Nucleus accumbens (tissue), 56 donors: ENCODE measurements at regions not wholly inside any gene's neighbourhood (a gene's known extent, or its start where the extent isn't known, plus 50 kb on each side); places are given as distances from the start of the nearest gene placed in this dataset.

ENCODE experiments used
- DNase-seq, 56 donors: peaks; one replicate each; lab custom pipeline; 2025; lab: John Stamatoyannopoulos, UW

DNA sequence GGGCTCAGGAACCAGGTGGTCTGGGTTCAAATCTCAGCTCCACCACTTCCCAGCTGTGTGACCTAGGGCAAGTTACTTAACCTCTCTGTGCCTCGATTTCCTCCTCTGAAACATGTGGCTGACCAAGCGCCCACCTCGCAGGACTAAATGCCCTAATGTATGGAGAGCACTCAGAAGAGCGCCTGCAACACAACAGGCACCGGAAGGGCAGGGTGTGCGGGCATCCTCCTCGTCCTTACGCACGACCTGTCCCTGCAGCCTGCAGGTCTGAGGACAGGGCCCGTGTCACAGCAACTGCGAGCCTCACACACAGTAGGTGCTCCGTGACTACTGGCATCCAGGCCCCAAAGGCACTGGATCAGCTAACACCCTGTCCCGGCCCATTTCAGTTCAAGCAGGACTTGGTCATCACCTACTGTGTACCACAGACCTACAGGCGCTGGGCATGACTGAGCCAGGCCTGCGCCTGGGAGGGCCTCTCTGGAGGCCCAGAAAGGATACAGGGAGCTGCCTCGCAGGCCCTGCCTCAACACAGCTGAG lies 131.5 kb downstream of the NCOR2 start:
- no peak for DNase-seq

DNA sequence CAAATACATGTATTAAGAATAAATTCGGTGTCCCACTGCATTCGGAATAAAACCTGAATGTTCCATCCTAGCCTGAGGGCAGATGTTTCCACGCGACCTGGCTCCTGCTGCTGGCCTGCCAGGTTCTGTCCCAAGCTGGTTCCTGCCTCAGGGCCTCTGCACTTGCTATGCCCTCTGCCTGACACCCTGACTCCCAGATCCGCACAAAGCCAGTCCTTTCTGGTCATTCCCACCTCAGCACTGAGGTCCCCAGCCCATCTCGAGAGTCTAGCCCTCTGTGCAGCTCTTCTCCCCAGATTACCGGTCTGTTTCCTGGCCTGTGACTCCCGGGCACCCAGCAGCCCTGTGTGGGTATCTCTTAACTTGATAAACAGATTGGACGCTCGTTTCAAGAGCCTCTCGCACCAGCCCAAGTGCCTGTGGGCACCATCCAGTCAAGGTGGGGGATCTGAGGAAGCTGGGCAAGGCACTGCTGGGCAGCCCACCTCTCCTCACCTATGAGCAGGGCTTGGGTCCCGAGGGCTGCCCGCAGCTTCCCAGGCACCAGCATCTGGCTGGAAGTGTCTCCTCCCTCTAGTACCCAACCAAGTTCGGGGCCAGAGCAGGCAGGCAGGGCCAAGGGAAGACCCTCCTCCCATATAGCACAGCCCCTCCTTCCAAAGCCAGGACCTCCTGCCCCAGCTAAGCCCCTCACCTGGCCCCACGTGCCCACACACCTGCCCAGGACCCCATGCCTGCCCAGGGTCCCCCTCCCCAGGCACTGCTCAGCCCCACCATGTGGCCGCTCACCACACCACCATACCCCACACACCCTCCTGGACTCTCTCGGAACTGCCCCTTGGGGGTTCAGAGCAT lies 132.2 kb downstream of the NCOR2 start:
- DNase-seq, result no peak

DNA sequence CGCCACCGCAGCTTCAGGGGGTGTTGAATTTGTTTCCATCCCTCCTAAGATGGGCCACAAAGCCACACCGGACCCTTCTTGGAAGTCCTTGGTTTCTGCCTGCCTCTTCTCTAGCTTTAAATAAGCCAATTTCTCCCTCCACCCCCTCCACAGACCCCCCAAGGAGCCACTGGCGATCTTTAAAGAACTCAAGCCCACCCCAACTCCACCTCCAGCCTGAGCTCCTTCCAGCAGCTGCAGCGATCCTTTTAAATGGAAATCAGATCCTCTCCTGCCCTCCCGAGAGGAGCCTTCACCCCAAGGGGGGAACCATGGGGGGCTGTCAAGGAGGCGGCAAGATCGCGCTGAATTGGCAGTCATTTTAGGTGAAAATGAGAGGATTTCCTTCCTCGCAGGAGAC lies 133.1 kb downstream of the NCOR2 start:
- no peak for DNase-seq

DNA sequence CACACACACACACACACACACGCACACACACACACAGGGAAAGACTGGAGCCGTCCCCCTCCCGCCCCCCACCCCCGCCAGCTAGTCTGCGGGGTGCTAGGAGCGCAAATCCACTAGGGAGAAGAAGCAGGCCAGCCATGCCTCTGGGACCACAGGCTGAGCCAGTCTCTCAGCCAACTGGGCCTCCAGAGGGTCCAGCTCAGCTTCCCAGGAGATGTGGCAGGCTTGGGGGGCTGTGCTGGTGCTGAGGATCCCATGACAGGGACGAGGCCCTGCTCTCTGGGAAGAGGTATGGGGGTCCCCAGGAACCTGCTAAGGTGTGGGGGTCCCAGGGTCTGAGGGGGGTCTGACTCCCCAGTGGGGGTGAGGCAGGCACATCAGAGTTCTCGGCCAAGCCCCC lies 133.5 kb downstream of the NCOR2 start:
- DNase-seq, result no peak

DNA sequence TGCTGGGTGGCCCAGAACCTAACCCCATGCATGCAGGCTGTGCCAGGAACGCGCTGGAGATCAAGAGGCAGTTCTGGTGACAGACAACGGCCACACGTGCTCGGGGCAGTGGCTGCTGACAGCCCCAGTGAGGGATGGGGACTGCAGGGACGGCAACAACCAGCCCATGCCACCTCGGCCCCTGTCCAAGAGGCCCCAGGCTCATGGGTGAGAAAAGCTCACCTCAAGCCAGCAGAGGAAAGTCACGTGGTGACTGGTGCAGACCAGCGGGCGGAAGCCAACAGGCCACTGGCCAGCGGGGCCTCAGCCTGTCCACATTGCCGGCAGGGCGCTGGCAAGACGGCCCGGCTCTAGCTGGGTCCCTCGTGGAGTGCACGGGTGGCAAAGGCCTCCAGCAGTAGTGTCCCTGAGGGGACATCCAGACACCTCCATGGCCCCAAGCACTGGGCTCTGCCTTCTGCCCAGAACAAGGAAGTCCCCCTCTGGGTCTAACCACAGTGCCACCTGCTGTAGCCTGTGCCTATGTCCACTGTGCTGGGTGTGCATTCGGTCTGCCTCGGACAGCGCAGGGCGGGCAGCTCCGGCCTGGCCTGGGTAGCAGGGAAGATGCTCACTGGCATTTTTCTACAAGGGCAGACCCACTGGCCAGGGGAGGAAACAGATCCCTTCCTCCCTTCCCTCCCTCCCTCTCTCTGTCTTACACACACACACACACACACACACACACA lies 134.1 kb downstream of the NCOR2 start:
- no peak for DNase-seq

DNA sequence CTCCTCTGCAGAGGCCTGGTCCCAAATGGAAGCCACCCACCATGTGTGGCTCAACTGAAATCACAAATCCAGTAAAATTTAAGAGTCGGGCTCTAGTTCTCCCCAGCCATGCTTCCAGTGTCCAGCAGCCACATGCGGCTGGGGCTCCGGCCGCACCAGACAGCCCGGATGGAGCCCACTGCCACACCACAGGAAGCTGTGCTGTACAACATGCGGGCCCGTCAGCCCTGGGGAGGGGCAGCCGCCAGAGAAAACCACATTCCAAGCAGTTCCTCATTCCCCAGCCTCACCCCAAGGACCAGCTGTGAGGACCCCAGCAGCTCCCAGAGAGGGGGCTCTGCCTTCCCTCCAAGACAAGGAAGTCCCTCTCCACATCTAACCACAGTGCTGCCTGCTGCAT lies 135.0 kb downstream of the NCOR2 start:
- no peak for DNase-seq

DNA sequence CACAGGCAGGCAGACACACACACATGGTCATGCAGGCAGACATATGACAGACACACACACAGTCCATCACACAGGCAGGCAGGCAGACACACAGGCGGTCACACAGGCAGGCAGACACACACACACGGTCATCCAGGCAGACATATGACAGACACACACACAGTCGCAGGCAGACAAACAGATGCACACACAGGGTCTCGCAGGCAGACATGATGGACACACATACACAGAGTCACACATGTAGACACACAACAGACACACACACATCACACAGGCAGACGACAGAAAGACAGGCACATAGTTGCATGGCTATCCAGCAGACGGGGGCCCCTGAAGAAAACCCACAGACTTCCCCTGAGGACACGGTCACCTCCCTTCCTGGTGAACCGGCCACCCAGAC lies 135.4 kb downstream of the NCOR2 start:
- no peak for DNase-seq

DNA sequence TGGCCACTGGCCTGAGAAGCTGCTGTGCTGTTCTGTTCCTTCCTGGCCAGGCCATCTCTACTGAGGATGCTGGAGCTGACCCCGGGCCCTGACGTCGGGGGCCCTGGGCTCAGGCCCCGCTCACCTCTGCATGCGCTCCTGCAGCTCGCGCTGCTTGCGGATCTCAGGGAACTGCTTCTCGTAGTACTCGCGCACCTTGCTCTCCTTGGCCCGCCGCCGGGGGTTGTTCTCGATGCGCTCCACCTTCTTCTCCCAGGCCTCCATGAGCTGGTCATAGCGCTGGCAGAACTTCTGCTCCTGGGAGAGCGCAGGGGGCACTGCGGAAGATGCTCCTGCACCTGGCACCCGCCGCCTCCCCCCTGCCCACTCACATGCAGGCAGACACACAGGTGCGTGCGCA lies 135.6 kb downstream of the RFLNA start:
- DNase-seq, result no peak

DNA sequence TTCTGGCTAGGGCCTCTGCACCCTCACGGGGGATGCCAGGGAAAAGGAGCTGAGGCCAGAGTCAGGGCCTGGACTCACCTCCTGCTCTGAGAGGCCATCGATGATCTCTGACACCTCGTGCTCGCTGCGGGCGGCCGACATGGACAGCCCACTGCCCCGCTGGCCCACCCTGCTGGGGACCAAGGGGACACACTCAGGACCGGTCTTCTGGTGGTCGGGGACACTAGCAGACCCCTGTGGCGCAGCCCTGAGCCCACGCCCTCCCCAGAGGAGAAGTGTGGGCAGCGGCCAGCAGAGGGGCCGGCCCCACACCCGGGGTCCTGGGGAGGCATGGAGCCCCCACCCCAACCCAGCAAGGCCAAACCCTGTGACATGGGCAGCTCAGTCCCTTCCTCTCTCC lies 134.6 kb downstream of the RFLNA start:
- no peak for DNase-seq

DNA sequence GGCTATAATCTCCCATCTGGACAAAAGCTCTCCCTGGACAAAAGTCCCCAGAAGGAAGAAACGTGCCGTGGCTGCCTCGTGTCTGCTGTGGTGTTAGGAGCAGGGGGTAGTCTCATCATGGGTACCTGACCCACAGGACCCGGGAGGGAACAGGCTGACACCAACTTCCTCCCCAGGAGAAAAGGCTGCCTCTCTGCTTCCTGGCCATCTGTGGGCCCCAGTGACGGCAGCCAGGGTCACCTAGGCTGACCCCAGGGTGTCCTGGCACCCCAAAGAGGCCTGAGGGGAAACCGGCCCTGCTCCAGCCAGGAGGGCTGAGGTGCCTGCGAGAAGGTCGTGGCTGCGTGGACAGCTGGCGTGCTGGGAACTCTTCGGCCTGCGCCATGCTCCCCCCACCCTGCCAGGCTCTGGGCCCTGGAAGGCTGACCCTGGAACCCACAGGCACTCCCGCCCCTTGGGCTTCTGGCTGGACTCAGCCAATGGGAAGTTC lies 133.9 kb downstream of the RFLNA start:
- no peak for DNase-seq

DNA sequence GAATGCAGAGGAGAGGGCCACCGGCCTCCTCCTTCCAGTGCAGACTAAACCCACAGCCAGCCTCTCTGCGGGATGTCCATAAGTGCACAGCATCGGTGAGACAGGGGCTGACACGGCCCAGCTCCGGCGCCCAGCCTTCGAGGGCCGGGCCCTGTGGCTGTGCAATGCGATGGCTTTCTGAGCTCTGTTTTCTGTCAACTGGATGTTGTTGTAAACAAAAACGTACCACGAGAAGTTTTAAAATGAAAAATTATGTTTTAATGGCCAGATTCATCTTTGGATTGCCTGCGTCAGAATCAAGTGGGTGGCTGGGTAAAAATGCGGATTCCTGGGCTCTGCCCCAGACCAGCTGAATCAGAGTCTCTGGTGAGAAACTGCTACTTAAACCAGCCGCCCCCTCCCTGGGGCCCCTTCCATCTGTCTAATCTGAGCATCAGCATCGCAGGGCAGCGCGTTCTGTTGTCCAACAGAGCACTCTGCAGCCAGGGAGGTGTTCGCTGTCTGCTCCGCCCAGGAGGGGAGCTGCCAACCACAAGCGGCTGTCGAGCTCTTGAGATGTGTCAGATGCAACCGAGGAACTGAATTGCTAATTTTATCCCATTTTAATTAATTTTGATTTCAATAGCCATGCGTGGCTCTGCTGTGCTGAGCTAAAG lies 133.4 kb downstream of the RFLNA start:
- DNase-seq, result peak in 4 of 56 donors; percentile 10 to 29 (median 20)

DNA sequence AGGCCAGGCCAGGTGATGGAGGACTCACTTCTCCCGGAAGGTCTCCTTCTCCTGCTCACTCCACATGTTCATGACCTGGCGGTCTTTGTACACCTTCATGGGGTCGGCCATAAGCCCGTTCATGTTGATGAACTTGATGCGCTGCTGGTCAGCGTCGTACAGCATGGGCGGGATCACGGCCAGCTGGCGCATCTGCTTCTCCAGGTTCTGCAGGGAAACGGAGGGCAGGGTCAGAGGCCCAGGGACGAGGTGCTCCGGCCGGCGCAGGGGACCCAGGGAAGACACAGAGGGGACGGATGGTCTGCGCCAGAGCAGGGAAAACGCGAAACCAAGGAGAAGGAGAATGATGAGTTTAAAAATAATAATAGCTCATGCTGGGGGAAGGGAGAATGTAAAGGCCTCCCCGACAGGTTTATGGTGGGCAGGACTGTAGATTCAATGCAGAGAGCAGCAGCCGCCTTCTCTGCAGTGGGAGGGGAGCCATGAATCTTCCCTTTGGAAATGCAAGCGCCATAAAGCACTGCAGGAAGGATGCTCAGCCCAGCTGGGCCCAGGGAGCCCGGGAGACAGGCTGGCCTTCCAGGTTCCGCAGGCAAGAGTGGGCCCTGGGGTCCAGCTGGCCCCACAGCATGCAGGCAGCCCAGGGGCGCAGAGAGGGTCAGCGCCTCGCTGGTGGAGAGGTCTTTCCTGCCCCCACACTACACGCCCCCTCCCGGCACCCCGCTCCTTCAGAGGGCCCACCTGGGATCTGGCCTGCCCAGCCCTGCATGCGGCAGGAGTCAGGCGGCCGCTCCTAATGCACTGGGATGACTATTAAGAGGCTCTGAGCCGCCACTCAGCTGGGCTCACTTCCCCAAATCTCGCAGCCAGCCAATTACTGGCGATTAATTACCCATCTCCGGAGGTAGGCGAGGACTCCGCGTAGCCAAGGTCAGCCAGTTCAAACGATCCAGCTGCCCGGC lies 132.0 kb downstream of the RFLNA start:
- no peak for DNase-seq

DNA sequence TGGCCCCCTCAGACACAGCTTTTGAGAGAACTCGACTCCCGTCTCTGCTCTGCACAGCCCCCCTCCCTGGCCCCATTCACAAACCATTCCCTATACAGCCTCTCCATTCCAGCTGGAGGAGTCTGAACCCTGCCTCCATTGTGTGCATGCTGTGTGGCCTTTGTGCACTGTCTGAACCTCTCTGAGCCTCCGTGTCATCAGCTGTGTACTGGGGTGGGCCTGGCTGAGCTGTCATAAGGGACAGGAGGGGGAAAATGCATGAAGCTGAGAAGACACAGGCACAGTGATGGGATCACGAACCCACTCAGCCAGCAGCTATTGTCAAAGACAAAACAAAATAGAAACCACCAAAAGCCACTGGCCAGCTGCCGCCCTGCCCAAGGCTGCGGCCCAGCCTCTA lies 130.8 kb downstream of the RFLNA start:
- DNase-seq, result no peak

DNA sequence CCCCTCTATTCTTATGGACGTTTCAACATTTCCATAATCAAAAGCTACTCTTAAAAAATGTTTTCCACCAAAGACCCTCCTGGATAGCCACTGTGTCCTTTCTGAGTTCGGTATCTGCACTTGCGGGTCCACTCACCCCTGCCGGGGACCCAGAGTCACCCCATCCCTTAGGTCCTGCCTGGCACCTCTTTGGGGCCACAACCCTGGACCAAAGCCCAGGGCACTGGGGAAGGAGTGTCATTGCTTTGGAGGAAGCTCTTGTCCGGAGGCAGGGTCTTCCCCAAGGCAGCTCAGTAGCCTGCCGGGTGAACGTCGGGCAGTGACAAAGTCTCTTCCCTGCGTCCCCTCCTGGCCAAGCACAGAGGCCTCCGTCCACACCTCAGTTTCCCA lies 129.6 kb downstream of the RFLNA start:
- no peak for DNase-seq

DNA sequence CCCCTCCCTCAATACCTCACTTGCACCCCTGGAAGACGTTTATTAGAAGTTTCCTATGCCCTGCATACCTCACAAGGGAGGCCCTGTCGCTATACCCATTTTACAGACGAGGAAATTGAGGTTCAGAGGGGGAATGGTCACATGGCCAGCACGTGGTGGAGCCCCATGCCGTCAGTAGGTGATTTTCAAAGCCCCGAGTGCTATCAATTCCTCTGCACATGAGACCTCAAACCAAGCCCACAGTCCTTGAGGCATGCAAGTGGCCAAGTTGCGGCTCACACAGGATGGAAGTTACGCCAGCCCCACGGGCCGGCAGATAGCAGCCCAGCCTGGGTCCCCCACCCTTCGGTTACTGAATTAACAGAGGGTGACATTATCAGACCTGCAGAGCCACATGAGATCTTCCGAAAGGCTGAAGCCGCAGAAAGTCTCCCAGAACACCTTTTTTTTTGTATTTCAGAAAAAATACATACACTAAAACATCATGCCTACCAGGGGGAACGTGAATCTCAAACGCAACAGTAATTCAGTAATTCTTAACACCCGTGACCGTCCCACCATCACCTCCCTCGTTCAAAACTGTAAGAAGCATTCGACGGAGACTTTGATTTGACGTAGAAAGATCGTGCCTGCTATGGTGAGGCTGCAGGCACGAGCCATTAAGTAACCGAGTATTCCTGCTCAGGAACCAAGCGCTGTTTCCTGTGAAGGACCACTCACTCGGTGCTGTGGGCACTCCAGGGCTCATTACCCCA lies 129.0 kb downstream of the RFLNA start:
- no peak for DNase-seq

DNA sequence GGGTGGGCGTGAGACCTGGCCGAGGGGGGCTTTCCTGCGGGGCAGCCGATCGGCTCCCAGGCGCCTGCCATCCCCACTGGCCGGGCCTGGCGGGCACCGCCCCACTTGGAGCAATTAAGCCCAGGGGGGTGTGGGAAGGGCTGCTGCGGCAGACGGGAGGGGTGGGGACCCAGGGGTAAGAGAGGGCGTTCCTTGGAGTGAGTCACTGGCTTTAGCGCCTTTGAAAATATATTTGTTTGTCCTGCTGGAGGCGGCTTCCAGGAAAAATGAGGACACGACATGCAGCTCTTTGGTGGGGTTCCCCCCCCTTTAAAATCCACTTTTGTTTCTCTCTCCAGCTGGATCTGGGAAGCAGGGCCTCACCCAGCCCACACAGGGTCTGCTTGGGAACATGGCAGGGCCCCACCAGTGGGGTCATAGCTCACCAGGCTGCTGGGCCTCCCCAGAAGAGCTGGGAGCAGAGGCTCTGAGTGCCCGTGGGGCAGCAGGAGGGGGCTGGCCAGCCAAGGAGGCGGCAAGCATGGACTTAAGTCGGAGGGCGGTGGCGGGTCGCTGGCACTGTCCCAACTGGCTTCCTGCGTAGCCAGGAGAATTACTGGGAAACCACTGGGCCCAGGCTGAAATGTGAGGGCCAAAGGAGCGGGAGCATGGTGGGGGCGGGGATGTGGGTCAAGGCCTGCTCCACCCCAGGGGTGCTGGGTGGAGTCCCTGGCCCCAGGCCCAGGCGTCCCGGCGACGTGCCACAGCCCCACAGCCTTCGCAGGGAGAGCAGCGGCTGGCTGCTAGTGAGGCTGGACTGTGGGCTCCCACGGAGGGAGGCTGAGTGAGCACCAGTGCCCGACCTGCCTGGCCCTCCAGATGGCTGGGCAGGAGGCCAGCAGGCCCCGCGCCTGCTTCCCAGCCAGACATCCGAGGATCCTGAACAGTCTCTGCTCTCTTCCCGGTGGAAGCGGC lies 128.0 kb downstream of the RFLNA start:
- peak in 53 of 56 donors; percentile 26 to 89 (median 71) for DNase-seq

DNA sequence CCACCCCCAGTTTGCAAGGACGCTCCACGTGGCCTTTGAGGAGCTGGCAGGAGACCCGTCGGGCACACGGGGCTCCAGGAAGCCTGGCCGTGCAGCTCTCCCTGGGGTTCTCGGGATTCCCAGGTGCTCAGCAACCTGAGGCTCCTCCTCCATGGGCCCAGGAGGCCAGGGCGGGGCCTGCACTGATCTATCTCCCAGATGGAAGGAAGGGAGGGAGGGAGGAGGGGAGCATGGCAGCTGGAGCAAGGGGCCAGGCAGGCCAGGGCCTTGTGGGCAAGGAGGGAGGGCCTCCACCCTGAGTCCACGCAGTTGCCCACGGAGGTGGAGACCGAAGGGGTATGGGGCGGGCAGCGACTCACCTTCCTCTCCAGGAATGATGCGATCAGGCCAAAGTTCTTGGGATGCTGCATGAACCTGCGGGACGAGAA lies 127.3 kb downstream of the RFLNA start:
- no peak for DNase-seq
